ENCODE measurements at regions not wholly inside any gene's neighbourhood (a gene's known extent, or its start where the extent isn't known, plus 50 kb on each side); places are given as distances from the start of the nearest gene placed in this dataset.

- H3K9me1 ChIP-seq (replicated peaks; ENCODE audit: control insufficient read depth, extremely low read depth, insufficient read depth, low read length), result no peaks in the 10 kb centered on the region
- no peaks in the 10 kb centered on the region for H3K9me3 ChIP-seq (replicated peaks; ENCODE audit: control insufficient read depth, insufficient read depth, low read length)
- H3K79me2 ChIP-seq (ENCODE audit: control insufficient read depth, insufficient read depth, low read length), result no peaks in the 10 kb centered on the region
- no peaks in the 10 kb centered on the region for H3K4me1 ChIP-seq (ENCODE audit: control insufficient read depth, extremely low read depth, insufficient read depth, low read length)
- dilution Hi-C loops (cut with MboI; ENCODE audit: extremely low pct_ligation_motif_present, low sequenced_read_pairs) (no loop called here), intact Hi-C loops (cut with micrococcal nuclease) (no loop called here)
- H3K4me2 ChIP-seq (ENCODE audit: insufficient read depth, low read length), result no peak overlapping the region
- H3K27ac ChIP-seq (ENCODE audit: insufficient read depth, low read depth, low read length), result no peak overlapping the region
- H2AFZ ChIP-seq (ENCODE audit: low read depth, low read length), result no peak overlapping the region
- H3K27me3 ChIP-seq (ENCODE audit: control insufficient read depth in 2 of 2, insufficient read depth in 2 of 2, low read length in 2 of 2), result no peaks in the 10 kb centered on the region
- FAIRE-seq (no peak), DNase-seq (ENCODE audit: low read depth, low spot score) (no peak)
- no peak overlapping the region for H3K9ac ChIP-seq (replicated peaks; ENCODE audit: extremely low read depth, insufficient read depth, low read length)
- ChIA-PET CTCF (interaction anchor here (1.2 to 1.3 kb wide), 2 partner anchors 13 to 44 kb away, joined by 3 read pairs; no protein-coding TSS in a partner anchor), POLR2A (no interaction called here)
- BruUV-seq (replicated peaks), result no TSS peak
- no peaks in the 10 kb centered on the region for H4K20me1 ChIP-seq (replicated peaks; ENCODE audit: control insufficient read depth, extremely low read depth, insufficient read depth, low read length)
- no peak overlapping the region for H3K4me3 ChIP-seq (replicated peaks in 1 of 3; ENCODE audit: insufficient read depth in 1 of 3, low read depth in 1 of 3, low read length in 3 of 3)
- TF ChIP-seq, protein P1, sequence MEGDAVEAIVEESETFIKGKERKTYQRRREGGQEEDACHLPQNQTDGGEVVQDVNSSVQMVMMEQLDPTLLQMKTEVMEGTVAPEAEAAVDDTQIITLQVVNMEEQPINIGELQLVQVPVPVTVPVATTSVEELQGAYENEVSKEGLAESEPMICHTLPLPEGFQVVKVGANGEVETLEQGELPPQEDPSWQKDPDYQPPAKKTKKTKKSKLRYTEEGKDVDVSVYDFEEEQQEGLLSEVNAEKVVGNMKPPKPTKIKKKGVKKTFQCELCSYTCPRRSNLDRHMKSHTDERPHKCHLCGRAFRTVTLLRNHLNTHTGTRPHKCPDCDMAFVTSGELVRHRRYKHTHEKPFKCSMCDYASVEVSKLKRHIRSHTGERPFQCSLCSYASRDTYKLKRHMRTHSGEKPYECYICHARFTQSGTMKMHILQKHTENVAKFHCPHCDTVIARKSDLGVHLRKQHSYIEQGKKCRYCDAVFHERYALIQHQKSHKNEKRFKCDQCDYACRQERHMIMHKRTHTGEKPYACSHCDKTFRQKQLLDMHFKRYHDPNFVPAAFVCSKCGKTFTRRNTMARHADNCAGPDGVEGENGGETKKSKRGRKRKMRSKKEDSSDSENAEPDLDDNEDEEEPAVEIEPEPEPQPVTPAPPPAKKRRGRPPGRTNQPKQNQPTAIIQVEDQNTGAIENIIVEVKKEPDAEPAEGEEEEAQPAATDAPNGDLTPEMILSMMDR (IDR thresholded peaks at IDR 0.05; ENCODE audit: extremely low read depth in 1 of 2, insufficient read depth in 1 of 2, low read depth in 1 of 2, low read length in 2 of 2), result no peak
- TF ChIP-seq POLR2A (IDR thresholded peaks at IDR 0.05; ENCODE audit: low read depth, low read length), result no peak
- no peaks in the 10 kb centered on the region for H3K36me3 ChIP-seq (ENCODE audit: control insufficient read depth in 2 of 2, extremely low read depth in 1 of 2, insufficient read depth in 2 of 2, low read length in 2 of 2)
Measured at GRCh38 chr7:20906801-20907453, 120.2 kb upstream of the SP8 start.

GRCh38 chr7:20911081-20911480 lies 124.4 kb upstream of the SP8 start:
- dilution Hi-C loops (cut with MboI; ENCODE audit: extremely low pct_ligation_motif_present, low sequenced_read_pairs), result no loop called here
- Histone ChIP-seq H4K20me1 (replicated peaks; ENCODE audit: control insufficient read depth, extremely low read depth, insufficient read depth, low read length) (no peaks in the 10 kb centered on the region), H3K79me2 (ENCODE audit: control insufficient read depth, insufficient read depth, low read length) (no peaks in the 10 kb centered on the region), H3K9ac (replicated peaks; ENCODE audit: extremely low read depth, insufficient read depth, low read length) (no peak overlapping the region), H3K27me3 (ENCODE audit: control insufficient read depth in 2 of 2, insufficient read depth in 2 of 2, low read length in 2 of 2) (no peaks in the 10 kb centered on the region), H2AFZ (ENCODE audit: low read depth, low read length) (no peak overlapping the region), H3K4me3 (replicated peaks in 1 of 3; ENCODE audit: insufficient read depth in 1 of 3, low read depth in 1 of 3, low read length in 3 of 3) (no peak overlapping the region), H3K9me1 (replicated peaks; ENCODE audit: control insufficient read depth, extremely low read depth, insufficient read depth, low read length) (no peaks in the 10 kb centered on the region), H3K4me2 (ENCODE audit: insufficient read depth, low read length) (no peak overlapping the region), H3K36me3 (ENCODE audit: control insufficient read depth in 2 of 2, extremely low read depth in 1 of 2, insufficient read depth in 2 of 2, low read length in 2 of 2) (no peaks in the 10 kb centered on the region), H3K4me1 (ENCODE audit: control insufficient read depth, extremely low read depth, insufficient read depth, low read length) (no peaks in the 10 kb centered on the region), H3K27ac (ENCODE audit: insufficient read depth, low read depth, low read length) (no peak overlapping the region), H3K9me3 (replicated peaks; ENCODE audit: control insufficient read depth, insufficient read depth, low read length) (no peaks in the 10 kb centered on the region)
- ChIA-PET POLR2A (no interaction called here), CTCF (no interaction called here)
- DNase-seq (ENCODE audit: low read depth, low spot score) (no peak), FAIRE-seq (no peak)
- intact Hi-C loops (cut with micrococcal nuclease), result no loop called here
- no peak for TF ChIP-seq POLR2A (IDR thresholded peaks at IDR 0.05; ENCODE audit: low read depth, low read length)
- no peak for TF ChIP-seq GATA2 (IDR thresholded peaks at IDR 0.05; ENCODE audit: insufficient read depth, insufficient read length, low read depth, low read length)
- TF ChIP-seq MYC (IDR thresholded peaks at IDR 0.05; ENCODE audit: low read depth, low read length), result no peak
- TF ChIP-seq, protein P1 (IDR thresholded peaks at IDR 0.05; ENCODE audit: extremely low read depth in 1 of 2, insufficient read depth in 1 of 2, low read depth in 1 of 2, low read length in 2 of 2), result no peak
- TF ChIP-seq FOS (IDR thresholded peaks at IDR 0.05; ENCODE audit: borderline replicate concordance, insufficient read depth, low read length), result no peak
- no peak for TF ChIP-seq JUN (IDR thresholded peaks at IDR 0.05; ENCODE audit: borderline replicate concordance, insufficient read depth, insufficient read length, low read depth)
- TF ChIP-seq EZH2 (IDR thresholded peaks at IDR 0.05; ENCODE audit: borderline replicate concordance, low read depth, low read length, severe bottlenecking), result no peak
- TF ChIP-seq POLR2AphosphoS5 (IDR thresholded peaks at IDR 0.05; ENCODE audit: insufficient read depth, low read depth, low read length), result no peak
- TF ChIP-seq, protein P2, sequence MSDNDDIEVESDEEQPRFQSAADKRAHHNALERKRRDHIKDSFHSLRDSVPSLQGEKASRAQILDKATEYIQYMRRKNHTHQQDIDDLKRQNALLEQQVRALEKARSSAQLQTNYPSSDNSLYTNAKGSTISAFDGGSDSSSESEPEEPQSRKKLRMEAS (IDR thresholded peaks at IDR 0.05; ENCODE audit: insufficient read depth, insufficient read length), result no peak
- no TSS peak for BruUV-seq (replicated peaks)

Data from endothelial cell of umbilical vein (primary cell).